Inflammatory macrophage (primary cell): ENCODE measurements at regions not wholly inside any gene's neighbourhood (a gene's known extent, or its start where the extent isn't known, plus 50 kb on each side); places are given as distances from the start of the nearest gene placed in this dataset.

ENCODE experiments used
- DNase-seq, 2 donors: peaks; one replicate each; pipeline ENCODE4 v3.0.0-alpha.2; 2020 to 2022

GRCh38 chr6:40715570-40716403 is 128.6 kb upstream of the LRFN2 start:
- peak in 1 of 2 donors; percentile 48 for DNase-seq

GRCh38 chr6:40714576-40715564 is 127.7 kb upstream of the LRFN2 start:
- no peak for DNase-seq

GRCh38 chr6:40714143-40714542 is 127.0 kb upstream of the LRFN2 start:
- no peak for DNase-seq

GRCh38 chr6:40713002-40713719 is 126.0 kb upstream of the LRFN2 start:
- DNase-seq, result no peak

GRCh38 chr6:40710626-40711330 is 123.6 kb upstream of the LRFN2 start:
- DNase-seq, result no peak

- DNase-seq, result no peak
These were observed 120.9 kb upstream of the LRFN2 start for GRCh38 chr6:40708049-40708448.

- DNase-seq, result no peak
These were observed 119.0 kb upstream of the LRFN2 start for GRCh38 chr6:40706178-40706577.

- DNase-seq, result no peak
These were observed 118.2 kb upstream of the LRFN2 start for GRCh38 chr6:40705354-40705753.

GRCh38 chr6:40701352-40702007 is 114.3 kb upstream of the LRFN2 start:
- no peak for DNase-seq

GRCh38 chr6:40700006-40700580 is 112.9 kb upstream of the LRFN2 start:
- no peak for DNase-seq

- DNase-seq, result no peak
These were observed 108.7 kb upstream of the LRFN2 start for GRCh38 chr6:40695750-40696415.

- no peak for DNase-seq
These were observed 108.0 kb upstream of the LRFN2 start for GRCh38 chr6:40695114-40695513.

- DNase-seq, result no peak
These were observed 106.6 kb upstream of the LRFN2 start for GRCh38 chr6:40693768-40694167.

GRCh38 chr6:40692337-40692736 is 105.2 kb upstream of the LRFN2 start:
- no peak for DNase-seq

GRCh38 chr6:40689185-40689584 is 102.0 kb upstream of the LRFN2 start:
- no peak for DNase-seq

- DNase-seq, result no peak
These were observed 101.1 kb upstream of the LRFN2 start for GRCh38 chr6:40688214-40688761.

- no peak for DNase-seq
These were observed 98.7 kb upstream of the LRFN2 start for GRCh38 chr6:40685862-40686261.

GRCh38 chr6:40681622-40682021 is 94.5 kb upstream of the LRFN2 start:
- no peak for DNase-seq

GRCh38 chr6:40678941-40679340 is 91.8 kb upstream of the LRFN2 start:
- no peak for DNase-seq

GRCh38 chr6:40674170-40674569 is 87.0 kb upstream of the LRFN2 start:
- DNase-seq, result no peak
